HCT116 (cell line): ENCODE measurements at regions not wholly inside any gene's neighbourhood (a gene's known extent, or its start where the extent isn't known, plus 50 kb on each side); places are given as distances from the start of the nearest gene placed in this dataset.

ENCODE experiments used
- MAX ChIP-seq: IDR thresholded peaks from 2 replicates; pipeline ENCODE4 v1.6.1; 2012
- TF ChIP-seq, protein P1 (sequence below), 3 experiments: fragments of 200-600 bp in 1 of 3; sonication (generic) in 1 of 3; IDR thresholded peaks in 2 of 3; conservative IDR thresholded peaks in 1 of 3; 2 replicates each; pipeline ENCODE4 v1.5.1; 2012 to 2017; ENCODE audit warnings: low read depth in 2 of 3, low read length in 2 of 3, antibody characterized with exemption in 1 of 3, borderline replicate concordance in 1 of 3, control low read depth in 1 of 3, mild to moderate bottlenecking in 1 of 3, mixed read lengths in 1 of 3, mixed run types in 1 of 3, moderate library complexity in 1 of 3; ENCODE audit not compliant: insufficient read depth in 1 of 3

- TF ChIP-seq, protein P1, sequence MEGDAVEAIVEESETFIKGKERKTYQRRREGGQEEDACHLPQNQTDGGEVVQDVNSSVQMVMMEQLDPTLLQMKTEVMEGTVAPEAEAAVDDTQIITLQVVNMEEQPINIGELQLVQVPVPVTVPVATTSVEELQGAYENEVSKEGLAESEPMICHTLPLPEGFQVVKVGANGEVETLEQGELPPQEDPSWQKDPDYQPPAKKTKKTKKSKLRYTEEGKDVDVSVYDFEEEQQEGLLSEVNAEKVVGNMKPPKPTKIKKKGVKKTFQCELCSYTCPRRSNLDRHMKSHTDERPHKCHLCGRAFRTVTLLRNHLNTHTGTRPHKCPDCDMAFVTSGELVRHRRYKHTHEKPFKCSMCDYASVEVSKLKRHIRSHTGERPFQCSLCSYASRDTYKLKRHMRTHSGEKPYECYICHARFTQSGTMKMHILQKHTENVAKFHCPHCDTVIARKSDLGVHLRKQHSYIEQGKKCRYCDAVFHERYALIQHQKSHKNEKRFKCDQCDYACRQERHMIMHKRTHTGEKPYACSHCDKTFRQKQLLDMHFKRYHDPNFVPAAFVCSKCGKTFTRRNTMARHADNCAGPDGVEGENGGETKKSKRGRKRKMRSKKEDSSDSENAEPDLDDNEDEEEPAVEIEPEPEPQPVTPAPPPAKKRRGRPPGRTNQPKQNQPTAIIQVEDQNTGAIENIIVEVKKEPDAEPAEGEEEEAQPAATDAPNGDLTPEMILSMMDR (IDR thresholded peaks at IDR 0.05 in 2 of 3, conservative IDR thresholded peaks at IDR 0.05 in 1 of 3; ENCODE audit: borderline replicate concordance in 1 of 3, insufficient read depth in 1 of 3, low read depth in 2 of 3, low read length in 2 of 3): no peak
- no peak for TF ChIP-seq MAX
Observed at GRCh38 chr2:45315861-45316260, 295.2 kb downstream of the SRBD1 start.
